ENCODE measurements at regions not wholly inside any gene's neighbourhood (a gene's known extent, or its start where the extent isn't known, plus 50 kb on each side); places are given as distances from the start of the nearest gene placed in this dataset.

DNA sequence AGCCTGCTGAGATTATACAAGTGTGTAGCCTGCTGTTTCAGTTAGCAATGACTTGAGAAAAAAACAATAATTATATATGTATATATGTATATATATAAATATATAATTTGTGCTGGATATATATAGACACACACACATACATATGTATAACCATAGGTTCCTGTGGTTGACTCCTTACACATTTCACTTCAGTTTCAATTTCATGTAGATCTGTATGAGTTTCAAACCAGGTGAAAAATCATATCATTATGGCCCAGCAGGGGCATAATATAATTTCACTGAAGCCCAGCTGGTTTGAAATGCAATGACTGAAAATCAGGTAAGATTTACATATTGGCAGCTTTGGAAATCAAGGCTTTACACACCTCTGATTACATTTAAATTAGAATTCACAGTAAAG is 690.4 kb upstream of the CDH18 start:
- Histone ChIP-seq H3K36me3 (no peaks in the 10 kb centered on the region), H3K4me1 (no peaks in the 10 kb centered on the region), H3K27me3 (no peaks in the 10 kb centered on the region), H3K27ac (no peak overlapping the region), H3K4me3 (no peak overlapping the region), H3K9me3 (replicated peaks) (no peaks in the 10 kb centered on the region)
- DNase-seq = no peak

DNA sequence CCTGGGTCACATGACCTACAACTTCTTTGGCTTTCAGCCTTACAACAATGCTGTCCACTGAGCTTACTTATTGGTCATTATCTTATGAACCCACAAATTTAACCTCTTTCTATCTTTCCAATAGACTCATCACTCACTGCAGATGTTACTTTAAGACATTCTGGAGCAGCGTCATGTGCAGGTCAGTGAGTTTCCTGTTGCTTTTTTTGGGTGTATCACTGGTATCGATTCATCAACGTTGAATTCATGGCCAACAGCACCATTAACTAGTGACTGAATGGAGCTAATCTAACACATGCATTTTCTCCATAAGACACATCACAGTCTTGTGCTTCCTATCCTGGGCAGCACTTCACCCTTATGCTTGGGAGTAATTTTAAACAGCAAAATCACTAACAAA is 672.6 kb upstream of the CDH18 start:
- Histone ChIP-seq H3K4me1 (no peaks in the 10 kb centered on the region), H3K9me3 (replicated peaks) (no peaks in the 10 kb centered on the region), H3K36me3 (no peaks in the 10 kb centered on the region), H3K27ac (no peak overlapping the region), H3K4me3 (no peak overlapping the region), H3K27me3 (no peaks in the 10 kb centered on the region)
- no peak for DNase-seq

DNA sequence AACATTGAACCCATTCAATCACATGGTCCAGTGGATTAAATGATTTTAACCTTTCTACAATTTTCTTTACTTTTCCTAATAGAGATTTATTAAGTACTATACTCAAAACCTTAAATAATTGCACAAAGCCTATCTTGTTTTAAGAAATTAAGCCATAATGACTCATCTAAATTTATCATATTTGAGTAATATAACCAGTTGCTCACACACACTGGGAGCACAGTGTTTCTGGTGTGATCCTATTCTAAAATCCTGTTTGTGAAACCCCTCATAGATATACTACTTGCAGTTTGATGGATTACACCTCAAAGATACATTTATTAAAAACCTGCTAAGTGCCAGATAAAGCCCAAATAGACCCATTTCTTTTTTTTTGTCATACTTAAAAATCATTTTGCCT is 668.3 kb upstream of the CDH18 start:
- no peaks in the 10 kb centered on the region for H3K36me3 ChIP-seq
- H3K27me3 ChIP-seq = no peaks in the 10 kb centered on the region
- no peak for DNase-seq
- H3K27ac ChIP-seq = no peak overlapping the region
- no peaks in the 10 kb centered on the region for H3K9me3 ChIP-seq (replicated peaks)
- H3K4me1 ChIP-seq = no peaks in the 10 kb centered on the region
- H3K4me3 ChIP-seq = no peak overlapping the region

DNA sequence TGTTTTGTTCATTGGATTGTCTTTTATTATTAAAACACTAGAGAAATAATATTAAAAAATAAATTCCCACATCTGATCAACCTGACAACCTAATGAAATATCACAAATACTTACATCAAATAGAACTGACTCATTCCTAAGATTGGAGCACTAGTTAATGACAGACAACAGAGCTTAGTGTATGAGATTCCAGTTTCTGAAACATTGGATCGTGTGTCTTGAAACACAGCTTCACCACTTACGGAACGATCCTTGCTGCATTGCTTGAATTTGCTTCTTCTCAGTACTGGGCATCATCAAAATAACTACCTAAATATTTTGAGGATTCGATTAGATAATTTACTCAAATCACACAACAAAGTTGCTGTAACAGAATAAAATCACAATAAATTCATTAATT is 667.2 kb upstream of the CDH18 start:
- H3K36me3 ChIP-seq = no peaks in the 10 kb centered on the region
- no peak overlapping the region for H3K27ac ChIP-seq
- H3K4me3 ChIP-seq = no peak overlapping the region
- H3K27me3 ChIP-seq = no peaks in the 10 kb centered on the region
- H3K9me3 ChIP-seq (replicated peaks) = no peaks in the 10 kb centered on the region
- no peak for DNase-seq
- no peaks in the 10 kb centered on the region for H3K4me1 ChIP-seq

DNA sequence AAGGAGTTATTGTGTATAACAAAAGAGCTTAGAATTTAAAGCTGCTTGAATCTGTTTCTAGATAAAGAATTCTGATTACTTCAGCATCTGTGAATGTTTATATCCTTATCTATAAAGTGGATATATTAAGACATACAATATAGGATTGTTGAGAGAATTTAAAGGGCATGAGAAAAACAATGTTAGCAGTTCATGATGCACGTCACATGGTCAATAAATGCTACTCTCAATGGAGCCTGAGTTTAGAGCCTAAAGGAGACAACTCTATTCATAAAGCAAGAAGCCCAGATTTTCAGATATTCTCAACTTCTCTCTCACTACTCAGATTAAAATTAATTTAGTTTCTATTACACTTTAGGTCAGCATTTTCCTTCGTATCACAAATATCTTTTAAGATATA is 666.7 kb upstream of the CDH18 start:
- Histone ChIP-seq H3K36me3 (no peaks in the 10 kb centered on the region), H3K27me3 (no peaks in the 10 kb centered on the region), H3K9me3 (replicated peaks) (no peaks in the 10 kb centered on the region), H3K4me3 (no peak overlapping the region), H3K4me1 (no peaks in the 10 kb centered on the region), H3K27ac (no peak overlapping the region)
- no peak for DNase-seq

DNA sequence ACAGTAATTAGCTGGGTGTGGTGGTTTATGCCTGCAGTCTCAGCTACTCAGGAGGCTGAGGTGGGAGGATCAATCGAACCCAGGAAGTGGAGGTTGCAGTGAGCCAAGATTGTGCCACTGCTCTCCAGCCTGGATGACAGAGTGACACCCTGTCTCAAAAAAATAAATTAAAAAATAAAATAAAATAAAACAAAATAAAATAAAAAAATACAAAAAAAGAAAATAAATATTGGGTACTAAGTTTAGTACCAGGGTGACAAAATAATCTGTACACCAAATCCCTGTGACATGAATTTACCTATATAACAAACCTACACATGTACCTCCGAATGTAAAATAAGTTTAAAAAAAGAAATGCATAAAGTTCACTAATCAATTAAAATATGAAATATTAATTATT is 666.0 kb upstream of the CDH18 start:
- Histone ChIP-seq H3K27me3 (no peaks in the 10 kb centered on the region), H3K27ac (no peak overlapping the region), H3K4me3 (no peak overlapping the region), H3K9me3 (replicated peaks) (no peaks in the 10 kb centered on the region), H3K36me3 (no peaks in the 10 kb centered on the region), H3K4me1 (no peaks in the 10 kb centered on the region)
- no peak for DNase-seq

DNA sequence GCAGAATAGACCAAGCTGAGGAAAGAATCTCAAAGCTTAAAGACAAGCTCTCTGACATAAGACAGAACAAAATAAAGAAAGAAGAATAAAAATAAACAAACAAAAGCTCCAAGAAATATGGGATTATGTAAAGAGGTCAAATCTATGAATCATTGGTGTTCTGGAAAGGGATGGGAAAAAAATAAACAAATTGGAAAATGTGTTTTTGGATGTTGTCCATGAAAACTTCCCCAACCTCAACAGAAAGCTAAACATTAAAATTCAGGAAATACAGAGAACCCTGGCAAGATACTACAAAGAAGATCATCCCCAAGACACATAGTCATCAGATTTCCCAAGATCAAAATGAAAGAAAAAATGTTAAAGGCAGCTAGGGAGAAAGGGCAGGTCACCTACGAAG is 662.0 kb upstream of the CDH18 start:
- no peaks in the 10 kb centered on the region for H3K36me3 ChIP-seq
- no peak overlapping the region for H3K4me3 ChIP-seq
- no peak overlapping the region for H3K27ac ChIP-seq
- no peak for DNase-seq
- no peaks in the 10 kb centered on the region for H3K27me3 ChIP-seq
- no peaks in the 10 kb centered on the region for H3K4me1 ChIP-seq
- no peaks in the 10 kb centered on the region for H3K9me3 ChIP-seq (replicated peaks)

DNA sequence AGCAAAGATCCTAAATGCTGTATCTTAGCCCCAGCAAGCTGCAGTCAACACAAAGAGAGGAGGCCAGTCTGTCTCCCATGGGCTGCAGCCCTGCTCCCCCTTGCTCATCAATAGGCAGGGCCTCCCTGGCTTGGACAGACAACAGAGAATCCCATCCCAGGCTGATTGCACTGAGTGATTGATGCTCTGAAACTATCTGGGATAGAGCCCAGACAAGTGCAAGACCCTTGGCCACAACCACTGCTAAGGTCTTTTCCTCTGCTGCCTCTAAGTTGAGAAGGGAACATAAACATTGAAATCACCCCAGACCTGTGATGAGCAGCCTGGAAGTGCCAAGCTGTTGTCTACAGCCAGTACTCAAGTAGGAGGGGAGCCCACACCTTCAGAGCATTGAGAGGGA is 661.0 kb upstream of the CDH18 start:
- DNase-seq = no peak
- Histone ChIP-seq H3K27me3 (no peaks in the 10 kb centered on the region), H3K9me3 (replicated peaks) (no peaks in the 10 kb centered on the region), H3K27ac (no peak overlapping the region), H3K4me1 (no peaks in the 10 kb centered on the region), H3K36me3 (no peaks in the 10 kb centered on the region), H3K4me3 (no peak overlapping the region)

DNA sequence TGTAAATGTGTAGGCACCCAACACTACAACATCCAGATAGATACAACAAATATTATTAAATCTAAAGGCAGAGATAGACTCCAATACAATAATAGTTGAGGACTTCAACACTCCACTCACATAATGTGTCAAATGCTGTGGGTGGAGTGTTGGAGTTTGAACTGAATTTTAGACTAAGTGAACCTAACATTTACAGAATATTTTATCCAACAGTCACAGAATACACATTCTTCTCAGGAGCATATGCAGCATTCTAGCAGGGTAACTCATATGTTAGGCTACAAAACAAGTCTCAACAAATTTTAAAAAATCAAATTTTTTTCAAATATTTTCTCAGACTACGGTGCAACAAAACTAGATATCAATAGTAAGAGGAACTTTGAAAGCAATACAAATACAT is 648.7 kb upstream of the CDH18 start:
- no peak for DNase-seq
- Histone ChIP-seq H3K27ac (no peak overlapping the region), H3K36me3 (no peaks in the 10 kb centered on the region), H3K4me1 (no peaks in the 10 kb centered on the region), H3K4me3 (no peak overlapping the region), H3K27me3 (no peaks in the 10 kb centered on the region), H3K9me3 (replicated peaks) (no peaks in the 10 kb centered on the region)

DNA sequence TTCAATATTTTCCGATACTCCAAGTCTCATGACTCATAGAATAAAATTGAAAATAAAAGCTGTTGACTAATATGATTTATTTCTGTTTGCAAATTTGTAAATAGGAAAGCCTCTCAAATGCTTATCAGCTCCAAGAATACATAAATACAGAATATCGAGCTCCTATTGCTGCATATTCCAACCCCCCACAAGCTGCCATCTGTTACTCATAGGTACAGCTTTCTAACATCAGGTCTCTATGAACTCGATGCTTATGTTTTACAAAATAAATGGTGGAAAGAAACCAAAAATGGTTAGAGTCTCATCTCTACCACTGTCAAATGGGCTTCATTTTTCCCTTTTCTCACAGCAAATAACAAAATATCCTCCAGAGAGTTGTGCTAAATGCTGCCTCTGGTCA is 631.6 kb upstream of the CDH18 start:
- Histone ChIP-seq H3K9me3 (replicated peaks) (no peaks in the 10 kb centered on the region), H3K27me3 (no peaks in the 10 kb centered on the region), H3K36me3 (no peaks in the 10 kb centered on the region), H3K4me1 (no peaks in the 10 kb centered on the region), H3K4me3 (no peak overlapping the region), H3K27ac (no peak overlapping the region)
- no peak for DNase-seq

DNA sequence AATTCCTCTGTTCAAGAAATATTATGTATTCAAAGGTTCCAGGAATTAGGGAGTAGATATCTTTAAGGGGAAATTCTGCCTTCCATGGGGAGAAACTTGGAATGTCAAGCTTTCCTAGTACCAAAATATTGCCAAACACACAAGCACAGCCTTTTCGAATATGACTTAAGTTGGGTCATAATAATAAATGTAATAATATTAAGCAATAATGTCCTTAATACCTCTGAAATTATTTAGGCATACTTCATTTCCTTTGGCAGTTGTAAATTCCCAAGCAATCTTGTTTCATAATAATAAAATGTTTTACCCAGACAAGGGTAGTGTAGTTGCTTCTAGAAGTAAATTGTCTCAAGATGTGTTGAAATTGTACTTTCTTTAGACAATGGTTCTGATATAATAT is 630.3 kb upstream of the CDH18 start:
- Histone ChIP-seq H3K4me3 (no peak overlapping the region), H3K4me1 (no peaks in the 10 kb centered on the region), H3K9me3 (replicated peaks) (no peaks in the 10 kb centered on the region), H3K36me3 (no peaks in the 10 kb centered on the region), H3K27ac (no peak overlapping the region), H3K27me3 (no peaks in the 10 kb centered on the region)
- DNase-seq = no peak

DNA sequence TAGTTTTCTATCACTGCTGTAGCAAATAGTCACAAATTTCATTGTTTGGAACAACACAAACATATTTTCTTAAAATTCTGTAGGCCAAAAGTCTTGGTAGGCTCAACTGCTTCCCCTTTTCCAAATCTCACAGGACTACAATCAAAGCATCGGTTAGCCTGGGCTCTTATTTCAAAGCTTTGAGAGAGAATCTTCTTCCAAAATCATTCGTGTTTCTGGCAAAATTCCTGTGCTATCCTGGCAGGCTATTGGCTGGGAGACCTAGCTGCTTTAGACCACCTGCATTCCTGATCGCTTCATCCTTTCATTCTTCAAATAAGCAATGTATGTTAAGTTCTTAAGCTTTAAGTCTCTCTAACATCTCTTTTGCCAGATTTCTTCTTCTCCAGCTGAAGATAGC is 629.8 kb upstream of the CDH18 start:
- Histone ChIP-seq H3K27me3 (no peaks in the 10 kb centered on the region), H3K36me3 (no peaks in the 10 kb centered on the region), H3K27ac (no peak overlapping the region), H3K9me3 (replicated peaks) (no peaks in the 10 kb centered on the region), H3K4me3 (no peak overlapping the region), H3K4me1 (no peaks in the 10 kb centered on the region)
- no peak for DNase-seq

DNA sequence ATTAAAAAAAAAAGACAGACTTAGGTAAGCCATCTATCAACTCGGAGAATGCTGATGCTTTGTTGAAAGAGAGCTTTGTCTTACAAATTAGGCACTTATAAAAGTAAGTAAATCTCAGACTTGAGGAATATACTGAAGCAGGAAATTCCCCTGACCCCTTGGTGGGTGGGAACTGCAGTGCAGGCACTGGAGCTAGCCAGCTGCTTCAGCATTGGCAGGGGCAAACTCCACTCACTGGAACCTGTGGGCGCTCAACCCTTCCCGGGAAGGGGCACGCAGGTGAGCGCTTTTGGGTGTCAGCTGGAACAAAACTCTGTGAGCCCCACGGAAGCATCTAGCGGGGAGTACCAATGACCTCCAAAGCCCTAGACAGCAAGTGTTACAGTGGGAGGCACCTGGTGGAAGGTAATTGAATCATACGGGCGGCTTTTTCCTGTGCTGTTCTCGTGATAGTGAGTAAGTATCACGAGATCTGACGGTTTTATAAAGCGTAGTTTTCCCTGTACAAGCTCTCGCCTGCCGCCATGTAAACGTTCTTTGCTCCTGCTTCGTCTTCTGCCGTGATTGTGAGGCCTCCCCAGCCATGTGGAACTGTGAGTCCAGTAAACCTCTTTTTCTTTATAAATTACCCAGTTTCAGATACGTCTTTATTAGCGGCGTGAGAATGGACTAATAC is 628.0 kb upstream of the CDH18 start:
- Histone ChIP-seq H3K27me3 (no peaks in the 10 kb centered on the region), H3K4me3 (no peak overlapping the region), H3K4me1 (no peaks in the 10 kb centered on the region), H3K36me3 (no peaks in the 10 kb centered on the region), H3K9me3 (replicated peaks) (no peaks in the 10 kb centered on the region), H3K27ac (no peak overlapping the region)
- no peak for DNase-seq

DNA sequence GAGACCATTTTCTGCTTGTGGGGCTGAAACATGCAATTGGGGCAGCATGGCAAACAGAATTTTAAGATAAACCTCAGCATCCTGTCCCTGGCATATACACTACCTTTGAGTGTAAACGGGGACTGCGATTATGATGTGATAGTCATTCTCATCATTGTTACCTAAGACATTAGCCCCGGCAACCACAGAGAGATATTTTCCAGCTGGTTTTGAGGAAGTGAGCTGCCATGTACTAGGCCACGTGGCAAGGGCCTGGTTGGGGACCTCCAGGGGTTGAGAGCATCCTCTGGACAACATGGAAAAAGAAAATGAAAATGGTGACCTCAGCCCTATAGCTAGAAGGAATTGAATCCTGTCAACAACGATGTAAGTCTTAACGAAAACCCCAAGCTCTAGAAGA is 623.6 kb upstream of the CDH18 start:
- Histone ChIP-seq H3K9me3 (replicated peaks) (no peaks in the 10 kb centered on the region), H3K4me3 (no peak overlapping the region), H3K36me3 (no peaks in the 10 kb centered on the region), H3K27me3 (no peaks in the 10 kb centered on the region; the same call in 1 of the 2 replicates), H3K27ac (no peak overlapping the region), H3K4me1 (no peaks in the 10 kb centered on the region)
- no peak for DNase-seq

DNA sequence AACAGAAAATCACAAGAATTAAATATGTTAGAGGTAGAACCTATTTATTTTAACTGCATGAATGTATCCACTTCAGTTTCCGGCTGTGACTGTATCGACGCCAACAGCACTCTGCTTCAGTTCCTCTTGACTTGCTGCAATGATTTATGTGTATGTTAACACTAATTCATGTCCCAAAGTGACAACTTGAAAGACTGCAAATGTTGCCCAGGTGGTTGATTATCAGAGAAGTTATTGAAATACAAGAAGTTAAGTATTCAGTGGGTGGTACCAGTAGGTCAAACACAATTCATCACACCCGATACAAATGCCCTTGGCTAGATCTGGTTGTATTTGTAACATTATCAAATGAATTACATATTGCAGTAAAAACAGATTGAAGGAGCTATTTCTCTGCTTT is 622.7 kb upstream of the CDH18 start:
- DNase-seq = no peak
- no peaks in the 10 kb centered on the region for H3K36me3 ChIP-seq
- H3K9me3 ChIP-seq (replicated peaks) = no peaks in the 10 kb centered on the region
- no peak overlapping the region for H3K27ac ChIP-seq
- H3K4me3 ChIP-seq = no peak overlapping the region
- H3K27me3 ChIP-seq = no peaks in the 10 kb centered on the region; the same call in 1 of the 2 replicates
- H3K4me1 ChIP-seq = no peaks in the 10 kb centered on the region

DNA sequence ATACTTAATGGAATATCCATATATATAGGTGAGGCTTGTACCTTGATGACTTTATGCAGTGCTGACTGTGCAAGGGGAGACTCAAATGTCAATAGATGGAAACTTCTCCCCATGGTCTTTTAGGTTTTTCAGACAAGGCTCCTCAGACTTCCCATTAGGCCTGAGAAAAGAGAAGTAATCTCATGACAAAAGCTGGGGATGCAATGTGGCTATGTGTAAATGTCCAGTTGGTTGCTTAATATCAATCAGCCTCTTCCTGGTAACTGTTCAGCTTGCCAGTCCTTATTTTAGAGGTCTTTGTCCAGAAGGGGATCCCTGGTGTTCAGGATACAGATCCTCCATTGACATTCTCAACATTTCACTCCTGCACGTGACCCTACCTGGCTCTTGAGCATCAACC is 621.1 kb upstream of the CDH18 start:
- DNase-seq = no peak
- H3K9me3 ChIP-seq (replicated peaks) = no peaks in the 10 kb centered on the region
- H3K27me3 ChIP-seq = no peaks in the 10 kb centered on the region; the same call in 1 of the 2 replicates
- H3K36me3 ChIP-seq = no peaks in the 10 kb centered on the region
- no peaks in the 10 kb centered on the region for H3K4me1 ChIP-seq
- no peak overlapping the region for H3K27ac ChIP-seq
- H3K4me3 ChIP-seq = no peak overlapping the region

Data from SJCRH30 (cell line).